Neural cell (in vitro differentiated cells): ENCODE measurements at regions not wholly inside any gene's neighbourhood (a gene's known extent, or its start where the extent isn't known, plus 50 kb on each side); places are given as distances from the start of the nearest gene placed in this dataset.

Experiments used
- CTCF ChIP-seq: fragments of 450-650 bp; IDR thresholded peaks from 2 replicates; pipeline ENCODE4 v1.5.1; 2014; ENCODE audit warnings: antibody characterized with exemption, mild to moderate bottlenecking, moderate library complexity; ENCODE audit not compliant: poor library complexity, severe bottlenecking
- EP300 ChIP-seq: fragments of 450-650 bp; conservative IDR thresholded peaks from 2 replicates; pipeline ENCODE4 v1.6.1; 2014; ENCODE audit warnings: antibody characterized with exemption, mild to moderate bottlenecking, moderate library complexity; ENCODE audit not compliant: poor library complexity, severe bottlenecking
- EZH2 ChIP-seq: fragments of 200-600, 300-800 bp; shearing (Covaris generic), sonication (generic); IDR thresholded peaks from 2 replicates; pipeline ENCODE4 v1.6.1; 2014; ENCODE audit warnings: antibody characterized with exemption, low read length, borderline replicate concordance, mild to moderate bottlenecking; ENCODE audit not compliant: insufficient read depth, poor library complexity, severe bottlenecking
- MXI1 ChIP-seq: fragments of 450-650 bp; conservative IDR thresholded peaks from 2 replicates; pipeline ENCODE4 v1.6.1; 2014; ENCODE audit warnings: antibody characterized with exemption, mild to moderate bottlenecking; ENCODE audit not compliant: poor library complexity, severe bottlenecking
- POLR2AphosphoS5 ChIP-seq: IDR thresholded peaks from 2 replicates; pipeline ENCODE4 v1.6.1; 2012
- RAD21 ChIP-seq: fragments of 450-650 bp; conservative IDR thresholded peaks from 2 replicates; pipeline ENCODE4 v1.6.1; 2014; ENCODE audit warnings: antibody characterized with exemption, mild to moderate bottlenecking, moderate library complexity
- SMC3 ChIP-seq: fragments of 450-650 bp; conservative IDR thresholded peaks from 2 replicates; pipeline ENCODE4 v1.6.1; 2014; ENCODE audit warnings: antibody characterized with exemption, mild to moderate bottlenecking, moderate library complexity; ENCODE audit not compliant: poor library complexity
- TAF1 ChIP-seq: IDR thresholded peaks from 2 replicates; pipeline ENCODE4 v1.6.1; 2012; ENCODE audit warnings: low read depth

- TF ChIP-seq CTCF = no peak
- TF ChIP-seq EP300 = no peak
- no peak for TF ChIP-seq SMC3
- TF ChIP-seq RAD21 = no peak
- no peak for TF ChIP-seq TAF1
- no peak for TF ChIP-seq MXI1
- no peak for TF ChIP-seq EZH2
- no peak for TF ChIP-seq POLR2AphosphoS5
Measured at GRCh38 chr13:62246581-62246980, 830.9 kb upstream of the PCDH20 start.
